ENCODE measurements at regions not wholly inside any gene's neighbourhood (a gene's known extent, or its start where the extent isn't known, plus 50 kb on each side); places are given as distances from the start of the nearest gene placed in this dataset.
A peak's percentile ranks its signal among the peaks of the same experiment; 100 is the strongest.

GRCh38 chr1:184152434-184152898 is 100.9 kb downstream of the TSEN15 start:
- Mint-ChIP-seq H3K4me1 (ENCODE audit: low read depth) (peaks cover 12% of the 10 kb centered on the region), H3K9me3 (ENCODE audit: low read depth) (no peaks in the 10 kb centered on the region), H3K36me3 (ENCODE audit: insufficient read depth) (no peaks in the 10 kb centered on the region), H3K4me3 (ENCODE audit: low read depth) (peak overlapping the region; percentile 9), H3K27ac (no peak overlapping the region), H3K27me3 (peaks cover 27% of the 10 kb centered on the region)
- DNase-seq (ENCODE audit: low spot score, unreplicated experiment) = no peak
- TF ChIP-seq CTCF (IDR thresholded peaks at IDR 0.05; ENCODE audit: unreplicated experiment) = no peak

- no peak for DNase-seq (ENCODE audit: low spot score, unreplicated experiment)
- peaks cover 13% of the 10 kb centered on the region for H3K4me1 Mint-ChIP-seq (ENCODE audit: low read depth)
- H3K9me3 Mint-ChIP-seq (ENCODE audit: low read depth) = no peaks in the 10 kb centered on the region
- no peak overlapping the region for H3K27ac Mint-ChIP-seq
- H3K27me3 Mint-ChIP-seq = peaks cover 27% of the 10 kb centered on the region
- H3K4me3 Mint-ChIP-seq (ENCODE audit: low read depth) = peak overlapping the region; percentile 29
- no peaks in the 10 kb centered on the region for H3K36me3 Mint-ChIP-seq (ENCODE audit: insufficient read depth)
- no peak for TF ChIP-seq CTCF (IDR thresholded peaks at IDR 0.05; ENCODE audit: unreplicated experiment)
Measured at GRCh38 chr1:184152974-184153373, 101.4 kb downstream of the TSEN15 start.

- H3K27ac Mint-ChIP-seq = no peak overlapping the region
- no peak overlapping the region for H3K4me3 Mint-ChIP-seq (ENCODE audit: low read depth)
- H3K4me1 Mint-ChIP-seq (ENCODE audit: low read depth) = peaks cover 13% of the 10 kb centered on the region
- no peaks in the 10 kb centered on the region for H3K36me3 Mint-ChIP-seq (ENCODE audit: insufficient read depth)
- no peak for DNase-seq (ENCODE audit: low spot score, unreplicated experiment)
- no peak for TF ChIP-seq CTCF (IDR thresholded peaks at IDR 0.05; ENCODE audit: unreplicated experiment)
- H3K27me3 Mint-ChIP-seq = peaks cover 27% of the 10 kb centered on the region
- no peaks in the 10 kb centered on the region for H3K9me3 Mint-ChIP-seq (ENCODE audit: low read depth)
Measured at GRCh38 chr1:184153731-184154130, 102.2 kb downstream of the TSEN15 start.

- Mint-ChIP-seq H3K9me3 (ENCODE audit: low read depth) (no peaks in the 10 kb centered on the region), H3K27ac (no peak overlapping the region), H3K4me1 (ENCODE audit: low read depth) (peaks cover 13% of the 10 kb centered on the region), H3K36me3 (ENCODE audit: insufficient read depth) (no peaks in the 10 kb centered on the region), H3K27me3 (peaks cover 22% of the 10 kb centered on the region), H3K4me3 (ENCODE audit: low read depth) (no peak overlapping the region)
- TF ChIP-seq CTCF (IDR thresholded peaks at IDR 0.05; ENCODE audit: unreplicated experiment) = no peak
- DNase-seq (ENCODE audit: low spot score, unreplicated experiment) = no peak
Measured at GRCh38 chr1:184156521-184157393, 105.2 kb downstream of the TSEN15 start.

GRCh38 chr1:184157394-184157742 is 105.8 kb downstream of the TSEN15 start:
- no peak for TF ChIP-seq CTCF (IDR thresholded peaks at IDR 0.05; ENCODE audit: unreplicated experiment)
- H3K4me1 Mint-ChIP-seq (ENCODE audit: low read depth) = peaks cover 13% of the 10 kb centered on the region
- no peak for DNase-seq (ENCODE audit: low spot score, unreplicated experiment)
- H3K27me3 Mint-ChIP-seq = peaks cover 19% of the 10 kb centered on the region
- H3K9me3 Mint-ChIP-seq (ENCODE audit: low read depth) = no peaks in the 10 kb centered on the region
- H3K36me3 Mint-ChIP-seq (ENCODE audit: insufficient read depth) = no peaks in the 10 kb centered on the region
- no peak overlapping the region for H3K4me3 Mint-ChIP-seq (ENCODE audit: low read depth)
- no peak overlapping the region for H3K27ac Mint-ChIP-seq

Data from progenitor cell of endocrine pancreas (in vitro differentiated cells).